Fibroblast of mammary gland (primary cell): ENCODE measurements at regions not wholly inside any gene's neighbourhood (a gene's known extent, or its start where the extent isn't known, plus 50 kb on each side); places are given as distances from the start of the nearest gene placed in this dataset.
"Not testable (repeated sequence)": the region's sequence is repeated elsewhere in the genome, so short reads cannot be mapped to it uniquely, and the experiment has no call there.

Source experiments
- DNase-seq: peaks from one replicate; pipeline ENCODE4 v3.0.0-alpha.2; 2010; ENCODE audit warnings: low read depth
- H3K4me3 ChIP-seq: 2 replicates; pipeline ENCODE4 v1.5.1; 2011; ENCODE audit warnings: low read depth, mild to moderate bottlenecking, low read length, moderate library complexity; ENCODE audit not compliant: control insufficient read depth
- TF ChIP-seq, protein P1 (sequence below): conservative IDR thresholded peaks from 2 replicates; pipeline ENCODE4 v1.5.1; 2011; ENCODE audit warnings: low read depth, low read length, inconsistent platforms; ENCODE audit not compliant: control insufficient read depth, insufficient read depth

DNA sequence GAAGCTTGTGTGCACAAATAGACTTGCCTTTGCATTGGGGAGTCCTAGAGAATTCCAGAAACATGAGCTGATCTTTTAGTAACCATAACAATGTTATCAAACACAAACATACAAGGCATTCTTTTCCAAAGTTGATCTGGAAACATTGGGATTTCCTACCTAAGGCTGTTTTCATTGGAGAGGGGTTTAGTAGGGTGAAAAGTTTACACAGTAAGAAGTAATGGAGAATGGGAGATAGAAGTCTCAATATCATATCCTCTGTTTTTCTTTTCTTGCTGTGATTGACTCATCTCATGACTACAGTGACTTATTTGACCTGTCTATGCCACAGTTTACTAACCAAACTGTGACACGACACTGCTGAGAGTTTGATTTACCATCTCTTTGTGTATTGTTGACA lies 65.6 kb upstream of the PLA2G4A start:
- no peak overlapping the region for H3K4me3 ChIP-seq
- peak; percentile 25 for DNase-seq
- TF ChIP-seq, protein P1, sequence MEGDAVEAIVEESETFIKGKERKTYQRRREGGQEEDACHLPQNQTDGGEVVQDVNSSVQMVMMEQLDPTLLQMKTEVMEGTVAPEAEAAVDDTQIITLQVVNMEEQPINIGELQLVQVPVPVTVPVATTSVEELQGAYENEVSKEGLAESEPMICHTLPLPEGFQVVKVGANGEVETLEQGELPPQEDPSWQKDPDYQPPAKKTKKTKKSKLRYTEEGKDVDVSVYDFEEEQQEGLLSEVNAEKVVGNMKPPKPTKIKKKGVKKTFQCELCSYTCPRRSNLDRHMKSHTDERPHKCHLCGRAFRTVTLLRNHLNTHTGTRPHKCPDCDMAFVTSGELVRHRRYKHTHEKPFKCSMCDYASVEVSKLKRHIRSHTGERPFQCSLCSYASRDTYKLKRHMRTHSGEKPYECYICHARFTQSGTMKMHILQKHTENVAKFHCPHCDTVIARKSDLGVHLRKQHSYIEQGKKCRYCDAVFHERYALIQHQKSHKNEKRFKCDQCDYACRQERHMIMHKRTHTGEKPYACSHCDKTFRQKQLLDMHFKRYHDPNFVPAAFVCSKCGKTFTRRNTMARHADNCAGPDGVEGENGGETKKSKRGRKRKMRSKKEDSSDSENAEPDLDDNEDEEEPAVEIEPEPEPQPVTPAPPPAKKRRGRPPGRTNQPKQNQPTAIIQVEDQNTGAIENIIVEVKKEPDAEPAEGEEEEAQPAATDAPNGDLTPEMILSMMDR: no peak

DNA sequence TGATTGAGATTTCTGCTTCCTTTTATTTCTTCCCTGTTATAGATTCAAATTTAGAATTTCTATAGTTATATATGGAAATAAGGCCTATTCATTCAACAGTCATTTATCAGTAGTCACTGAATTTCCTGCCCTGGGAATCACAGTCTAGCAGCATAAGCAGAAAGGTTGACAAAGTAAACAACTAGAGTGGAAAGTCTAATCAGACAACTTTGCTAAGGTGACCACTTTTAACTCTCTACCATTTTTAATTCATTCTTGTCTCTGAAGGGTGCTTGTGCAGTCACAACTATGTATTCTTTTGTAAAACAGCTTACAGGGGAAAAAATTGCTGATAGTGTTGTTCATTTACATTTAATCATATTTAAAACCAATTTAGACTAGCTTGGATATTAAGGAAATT lies 66.1 kb upstream of the PLA2G4A start:
- TF ChIP-seq, protein P1: no peak
- DNase-seq: no peak

DNA sequence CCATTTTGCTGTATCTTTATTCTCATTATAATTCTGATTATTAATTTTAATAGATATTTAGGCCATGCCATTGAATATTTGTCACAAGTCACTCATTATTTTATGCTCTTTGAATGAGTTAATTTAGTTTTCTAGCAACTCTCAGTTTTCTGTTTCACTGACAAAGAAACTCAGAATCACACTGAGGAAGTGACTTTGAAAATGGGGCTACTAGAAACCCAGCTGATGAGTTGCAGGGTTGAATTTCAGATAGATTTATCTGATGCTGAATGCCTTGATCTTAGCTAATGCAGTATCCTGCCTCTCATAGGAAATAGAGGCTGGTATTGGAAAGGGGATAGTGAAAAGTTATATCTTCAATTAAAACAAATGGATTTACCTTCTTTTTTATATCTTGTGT lies 67.4 kb upstream of the PLA2G4A start:
- no peak overlapping the region for H3K4me3 ChIP-seq
- TF ChIP-seq, protein P1: no peak
- DNase-seq: no peak

More for the DNA sequence above, 66.1 kb upstream of the PLA2G4A start:
- no peak overlapping the region for H3K4me3 ChIP-seq

DNA sequence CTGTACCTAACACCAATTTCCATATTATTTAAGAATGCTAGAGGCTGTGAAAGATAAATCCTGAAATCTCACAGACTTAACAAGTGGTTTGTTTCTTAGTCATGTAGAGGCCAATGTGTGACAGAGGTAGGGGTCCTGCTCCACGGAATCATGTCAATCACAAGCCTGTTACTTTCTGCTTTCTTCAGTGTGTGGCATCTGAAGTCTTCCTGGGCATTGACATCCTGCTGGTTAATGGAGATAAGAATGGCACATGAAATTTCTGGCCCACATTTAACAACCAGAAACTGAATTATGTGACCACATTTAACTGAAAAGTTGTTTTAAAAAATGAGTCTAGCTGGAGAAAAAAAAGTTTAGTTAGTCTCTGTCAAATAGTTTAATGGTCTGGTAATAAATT lies 68.3 kb upstream of the PLA2G4A start:
- TF ChIP-seq, protein P1: no peak

DNA sequence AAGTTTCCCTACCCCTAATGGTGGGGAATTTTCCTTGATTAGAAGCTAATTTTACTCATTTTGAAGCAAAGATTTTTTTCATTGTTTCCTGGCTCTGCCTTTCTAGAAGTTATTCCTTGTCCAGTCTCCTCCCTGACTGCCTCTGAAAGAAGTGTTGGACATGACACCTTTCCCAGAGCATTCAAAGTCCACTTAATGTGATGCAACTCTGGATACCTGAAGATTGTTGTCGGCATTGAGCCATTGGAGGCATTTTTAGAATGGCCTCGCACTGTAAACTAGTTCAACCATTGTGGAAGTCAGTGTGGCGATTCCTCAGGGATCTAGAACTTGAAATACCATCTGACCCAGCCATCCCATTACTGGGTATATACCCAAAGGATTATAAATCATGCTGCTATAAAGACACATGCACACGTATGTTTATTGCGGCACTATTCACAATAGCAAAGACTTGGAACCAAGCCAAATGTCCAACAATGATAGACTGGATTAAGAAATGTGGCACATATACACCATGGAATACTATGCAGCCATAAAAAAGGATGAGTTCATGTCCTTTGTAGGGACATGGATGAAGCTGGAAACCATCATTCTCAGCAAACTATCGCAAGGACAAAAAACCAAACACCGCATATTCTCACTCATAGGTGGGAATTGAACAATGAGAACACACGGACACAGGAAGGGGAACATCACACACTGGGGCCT lies 69.7 kb upstream of the PLA2G4A start:
- DNase-seq, H3K4me3 ChIP-seq: not testable (repeated sequence)

More for the DNA sequence above, 68.3 kb upstream of the PLA2G4A start:
- H3K4me3 ChIP-seq: no peak overlapping the region
- no peak for DNase-seq

DNA sequence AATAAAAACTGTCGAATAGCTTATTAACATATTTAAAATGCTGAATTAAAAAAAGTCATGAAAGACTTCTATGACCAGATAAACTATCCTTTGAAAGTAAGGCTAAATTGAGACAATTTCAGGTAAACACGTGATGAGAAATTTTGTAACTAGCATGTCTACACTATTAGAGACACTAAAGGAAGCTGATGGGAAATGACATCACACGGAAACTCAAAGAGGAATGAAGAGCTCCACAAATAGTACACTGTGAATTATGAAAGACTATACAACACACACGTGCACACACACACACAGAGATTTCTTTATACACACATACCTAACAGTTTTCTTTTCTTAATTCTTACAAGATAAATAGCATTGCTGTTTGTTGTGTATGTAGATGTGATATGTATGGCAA lies 70.9 kb upstream of the PLA2G4A start:
- TF ChIP-seq, protein P1: no peak
- no peak overlapping the region for H3K4me3 ChIP-seq
- no peak for DNase-seq

DNA sequence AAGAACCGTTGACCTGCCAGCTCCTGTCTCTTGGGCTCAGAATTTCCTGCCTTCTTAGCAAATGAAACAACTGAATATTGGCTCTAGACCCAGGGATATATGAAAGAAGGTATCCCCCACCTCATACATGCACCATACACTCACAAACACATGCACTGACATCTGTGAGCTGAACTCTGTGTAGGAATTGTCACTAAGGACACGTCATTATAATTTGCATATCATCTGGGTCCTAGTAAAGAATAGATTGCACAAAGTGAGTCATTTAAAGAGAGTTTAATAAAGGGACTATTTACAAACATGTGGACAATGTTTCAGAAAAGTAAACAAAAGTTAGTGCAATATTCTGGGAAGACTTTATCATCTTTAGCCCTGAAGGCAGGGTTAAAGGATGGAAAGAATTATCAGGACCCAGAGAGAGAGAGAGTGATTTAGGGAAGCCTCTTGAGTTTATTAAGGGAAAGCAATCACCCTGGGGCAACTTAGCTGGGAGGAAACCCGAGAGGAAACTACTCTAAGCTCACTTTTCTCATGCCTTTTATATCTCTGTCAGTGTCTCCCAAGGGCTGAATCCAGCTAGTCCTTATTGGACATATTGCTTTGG lies 74.1 kb upstream of the PLA2G4A start:
- no peak for DNase-seq
- TF ChIP-seq, protein P1: no peak
- no peak overlapping the region for H3K4me3 ChIP-seq
